DOHH2 (cell line): ENCODE measurements at regions not wholly inside any gene's neighbourhood (a gene's known extent, or its start where the extent isn't known, plus 50 kb on each side); places are given as distances from the start of the nearest gene placed in this dataset.
"Not testable (repeated sequence)": the region's sequence is repeated elsewhere in the genome, so short reads cannot be mapped to it uniquely, and the experiment has no call there.

Experiments used
- EZH2phosphoT487 ChIP-seq: fragments of 200-600 bp; sonication (generic); IDR thresholded peaks from 2 replicates; pipeline ENCODE4 v1.6.1; 2017; ENCODE audit warnings: borderline replicate concordance, mild to moderate bottlenecking, antibody characterized with exemption, low read length, moderate library complexity, mixed read lengths
- TF ChIP-seq, protein P1 (sequence below): fragments of 200-600 bp; sonication (generic); IDR thresholded peaks from one replicate; pipeline ENCODE4 v1.5.1; 2014; ENCODE audit warnings: antibody characterized with exemption, mild to moderate bottlenecking, low read depth, low read length; ENCODE audit not compliant: poor library complexity, severe bottlenecking

GRCh38 chr17:22091840-22092239 lies 399.5 kb downstream of the KCNJ18 start:
- TF ChIP-seq, protein P1, sequence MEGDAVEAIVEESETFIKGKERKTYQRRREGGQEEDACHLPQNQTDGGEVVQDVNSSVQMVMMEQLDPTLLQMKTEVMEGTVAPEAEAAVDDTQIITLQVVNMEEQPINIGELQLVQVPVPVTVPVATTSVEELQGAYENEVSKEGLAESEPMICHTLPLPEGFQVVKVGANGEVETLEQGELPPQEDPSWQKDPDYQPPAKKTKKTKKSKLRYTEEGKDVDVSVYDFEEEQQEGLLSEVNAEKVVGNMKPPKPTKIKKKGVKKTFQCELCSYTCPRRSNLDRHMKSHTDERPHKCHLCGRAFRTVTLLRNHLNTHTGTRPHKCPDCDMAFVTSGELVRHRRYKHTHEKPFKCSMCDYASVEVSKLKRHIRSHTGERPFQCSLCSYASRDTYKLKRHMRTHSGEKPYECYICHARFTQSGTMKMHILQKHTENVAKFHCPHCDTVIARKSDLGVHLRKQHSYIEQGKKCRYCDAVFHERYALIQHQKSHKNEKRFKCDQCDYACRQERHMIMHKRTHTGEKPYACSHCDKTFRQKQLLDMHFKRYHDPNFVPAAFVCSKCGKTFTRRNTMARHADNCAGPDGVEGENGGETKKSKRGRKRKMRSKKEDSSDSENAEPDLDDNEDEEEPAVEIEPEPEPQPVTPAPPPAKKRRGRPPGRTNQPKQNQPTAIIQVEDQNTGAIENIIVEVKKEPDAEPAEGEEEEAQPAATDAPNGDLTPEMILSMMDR: not testable (repeated sequence)
- TF ChIP-seq EZH2phosphoT487: not testable (repeated sequence)
